GM18505 (cell line): ENCODE measurements at regions not wholly inside any gene's neighbourhood (a gene's known extent, or its start where the extent isn't known, plus 50 kb on each side); places are given as distances from the start of the nearest gene placed in this dataset.

Experiments
- ATAC-seq: cut with Tn5 transposase; IDR thresholded peaks from one replicate; pipeline ENCODE4 v1.9.1; 2021; ENCODE audit not compliant: unreplicated experiment
- POLR2A ChIP-seq: IDR thresholded peaks from 4 replicates; pipeline ENCODE4 v1.6.1; 2011; ENCODE audit warnings: borderline replicate concordance; ENCODE audit not compliant: insufficient read depth, insufficient read length; ENCODE audit errors: extremely low read depth

DNA sequence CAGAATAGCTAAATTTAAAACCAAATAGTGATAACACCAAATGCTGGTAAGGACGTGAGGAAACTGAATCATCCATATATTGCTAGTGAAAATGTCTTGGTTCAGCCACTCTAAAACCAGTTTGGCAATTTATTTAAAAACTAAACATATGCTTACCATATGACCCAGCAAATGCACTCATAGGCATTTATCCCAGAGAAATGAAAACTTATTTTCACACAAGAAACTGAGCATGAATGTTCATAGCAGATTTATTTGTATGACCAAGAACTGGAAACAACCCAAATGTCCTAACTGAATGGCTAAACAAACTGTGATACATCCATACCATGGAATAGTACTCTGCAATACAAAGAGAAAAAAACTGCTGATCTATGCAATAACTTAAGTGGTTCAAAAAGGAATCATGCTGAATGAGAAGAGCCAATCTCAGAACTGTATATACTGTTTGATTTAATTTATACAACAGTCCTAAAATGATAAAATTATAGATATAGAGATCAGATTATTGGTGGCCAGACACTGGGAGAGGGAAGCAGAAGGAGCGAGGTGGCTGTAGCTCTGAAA lies 115.6 kb upstream of the ADGRF1 start:
- no peak for TF ChIP-seq POLR2A
- ATAC-seq = no peak

DNA sequence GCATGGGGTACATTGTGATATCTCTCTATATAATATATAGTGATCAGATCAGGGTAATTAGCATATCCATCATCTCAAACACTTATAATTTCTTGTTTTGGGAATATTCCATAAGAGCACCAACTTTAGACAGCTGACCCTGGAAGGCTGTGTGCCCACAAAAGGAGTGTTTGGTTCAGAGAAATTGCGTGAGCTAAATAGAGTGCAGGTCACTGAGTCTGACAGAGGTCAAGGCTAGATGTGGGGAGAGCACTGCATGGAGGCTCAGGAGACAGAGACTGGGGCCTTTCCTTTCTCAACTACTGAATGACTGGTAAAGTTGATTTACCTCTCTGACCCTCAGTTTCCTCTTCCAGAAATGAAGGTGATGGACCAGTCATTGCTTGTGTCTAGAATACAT lies 114.9 kb upstream of the ADGRF1 start:
- no peak for ATAC-seq
- TF ChIP-seq POLR2A = no peak

DNA sequence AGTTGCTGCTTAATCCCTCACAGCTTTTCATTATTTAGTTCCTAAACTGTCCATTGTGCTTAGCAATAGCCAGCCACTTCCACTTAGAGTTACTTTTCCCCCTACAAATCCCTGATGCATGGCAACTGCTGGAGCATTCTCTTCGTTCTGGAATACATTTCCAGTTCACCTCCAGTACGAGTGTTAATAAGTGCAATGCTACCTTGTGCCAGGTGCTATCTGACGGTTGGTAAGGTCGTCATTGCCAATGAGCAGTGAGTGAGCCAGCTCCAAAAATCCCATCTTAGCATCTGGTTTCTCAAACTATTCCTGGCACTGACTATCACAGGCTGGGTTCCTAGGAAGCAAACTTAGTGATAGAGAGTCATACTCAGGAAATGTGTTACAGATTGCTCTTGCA lies 114.1 kb upstream of the ADGRF1 start:
- no peak for TF ChIP-seq POLR2A
- no peak for ATAC-seq

DNA sequence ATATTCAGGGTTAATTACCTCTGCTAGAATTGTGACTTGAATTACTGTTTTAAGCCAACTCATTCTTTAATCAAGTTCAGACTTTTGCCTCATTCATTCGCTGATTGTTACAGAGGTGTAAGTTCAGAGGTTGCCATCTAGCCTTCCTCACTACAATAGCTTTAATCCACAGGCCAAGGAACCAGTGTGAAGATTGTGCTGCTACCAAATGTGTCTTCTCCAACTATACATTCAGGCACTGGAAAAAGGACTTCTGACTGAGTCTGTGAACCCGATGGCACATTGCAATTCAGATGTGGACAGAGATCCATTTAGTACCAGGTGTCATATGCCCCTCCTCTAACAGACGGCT lies 111.2 kb upstream of the ADGRF1 start:
- ATAC-seq = no peak
- TF ChIP-seq POLR2A = no peak

DNA sequence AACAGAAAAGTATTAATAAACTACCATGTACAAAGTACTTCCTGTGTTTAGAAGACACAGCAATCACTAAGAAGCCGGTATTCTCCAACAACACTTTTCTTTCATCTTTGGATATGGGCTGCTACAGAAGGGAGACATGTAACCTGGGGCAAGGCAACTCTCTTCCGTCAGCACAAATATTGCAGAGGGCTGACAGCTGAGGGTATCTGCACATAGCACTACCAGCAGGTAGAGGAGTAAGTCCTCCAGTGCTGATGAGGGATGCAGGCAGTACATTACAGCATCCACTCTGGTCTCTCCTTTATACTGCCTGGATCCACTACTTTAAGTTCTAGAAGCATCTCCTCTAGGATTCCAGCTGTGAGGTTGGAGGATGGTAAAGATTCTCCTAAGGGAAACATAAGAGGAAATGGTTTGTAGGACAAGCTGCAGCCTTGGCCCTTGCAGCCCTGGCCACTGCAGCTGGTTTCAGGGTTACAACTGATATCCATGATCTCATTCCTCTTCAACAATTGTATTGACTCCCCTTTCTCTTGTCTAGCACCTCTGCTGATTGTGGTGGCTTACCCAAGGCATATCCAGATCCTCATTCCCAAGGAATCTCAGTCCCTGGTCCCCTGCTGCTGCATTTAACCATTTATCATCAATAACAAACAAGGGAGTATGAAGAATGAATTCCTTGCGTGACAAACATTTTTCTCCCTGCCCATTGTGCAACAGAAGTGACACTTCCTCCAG lies 110.7 kb upstream of the ADGRF1 start:
- no peak for TF ChIP-seq POLR2A
- ATAC-seq = no peak

DNA sequence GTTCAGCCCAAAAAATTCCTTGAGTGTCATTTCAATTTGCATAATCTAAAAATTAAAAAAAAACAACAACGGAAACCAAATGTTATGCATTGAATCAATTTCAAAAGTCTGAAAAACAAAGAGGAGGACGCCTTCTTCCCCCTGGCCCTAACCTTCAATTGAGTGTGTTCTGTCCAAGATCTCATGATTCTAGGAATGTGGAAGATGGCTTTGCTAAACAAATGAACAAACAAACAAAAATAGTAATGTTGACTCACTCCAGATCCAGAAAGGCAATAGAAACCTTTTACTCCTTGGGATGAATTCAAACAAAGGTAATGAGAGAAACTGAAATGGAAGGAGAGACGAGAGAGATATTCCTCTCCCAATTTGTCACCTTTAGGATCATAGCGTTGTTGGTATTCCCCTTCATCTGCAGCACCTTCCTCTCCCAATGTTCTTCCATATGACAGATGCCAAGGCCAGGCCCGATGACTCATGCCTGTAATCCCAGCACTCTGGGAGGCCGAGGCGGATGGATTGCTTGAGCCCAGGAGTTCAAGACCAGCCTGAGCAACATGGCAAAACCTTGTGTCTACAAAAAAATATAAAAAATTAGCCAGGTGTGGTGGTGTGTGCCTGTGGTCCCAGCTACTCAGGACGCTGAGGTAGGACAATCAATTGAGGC lies 109.2 kb upstream of the ADGRF1 start:
- no peak for ATAC-seq
- no peak for TF ChIP-seq POLR2A

DNA sequence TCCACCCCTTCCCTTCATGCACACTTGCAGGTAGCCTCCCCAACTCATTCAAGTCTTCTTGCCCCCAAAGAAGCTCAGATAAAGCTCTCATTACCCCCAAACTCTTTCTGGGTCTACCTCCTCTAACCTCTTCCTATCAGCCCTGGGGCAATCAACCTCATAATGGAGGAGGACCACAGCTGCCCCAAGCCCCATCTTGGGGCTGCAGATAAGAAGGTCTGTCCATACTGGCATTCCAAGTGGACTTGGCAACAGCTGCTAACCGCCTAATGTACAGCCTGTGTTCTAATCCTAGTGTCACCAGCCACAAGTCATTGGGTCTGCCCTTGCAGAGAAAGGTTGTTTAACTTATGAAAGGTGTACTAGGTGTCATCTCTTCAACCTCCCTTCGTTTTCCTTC lies 107.4 kb upstream of the ADGRF1 start:
- TF ChIP-seq POLR2A = no peak

DNA sequence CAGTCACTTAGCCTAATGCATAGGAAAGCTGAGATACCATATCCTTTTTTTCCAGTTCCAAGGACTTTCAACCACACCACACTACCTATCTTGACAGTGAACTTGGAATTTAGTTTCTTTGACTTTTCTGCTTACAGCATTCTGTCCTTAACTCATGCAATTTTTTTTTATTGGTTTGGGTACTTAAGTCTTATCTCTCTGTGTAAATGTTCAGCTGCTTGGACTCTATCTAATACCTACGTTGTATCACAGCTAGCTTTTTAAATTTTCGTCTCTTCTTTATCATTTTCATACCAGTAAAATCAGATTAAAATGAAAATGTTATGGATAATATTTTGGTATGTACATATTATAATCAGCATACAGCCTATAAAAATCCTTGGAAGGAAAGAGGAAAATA lies 106.9 kb upstream of the ADGRF1 start:
- ATAC-seq = no peak
- TF ChIP-seq POLR2A = no peak

More for the DNA sequence above, 107.4 kb upstream of the ADGRF1 start:
- no peak for ATAC-seq

DNA sequence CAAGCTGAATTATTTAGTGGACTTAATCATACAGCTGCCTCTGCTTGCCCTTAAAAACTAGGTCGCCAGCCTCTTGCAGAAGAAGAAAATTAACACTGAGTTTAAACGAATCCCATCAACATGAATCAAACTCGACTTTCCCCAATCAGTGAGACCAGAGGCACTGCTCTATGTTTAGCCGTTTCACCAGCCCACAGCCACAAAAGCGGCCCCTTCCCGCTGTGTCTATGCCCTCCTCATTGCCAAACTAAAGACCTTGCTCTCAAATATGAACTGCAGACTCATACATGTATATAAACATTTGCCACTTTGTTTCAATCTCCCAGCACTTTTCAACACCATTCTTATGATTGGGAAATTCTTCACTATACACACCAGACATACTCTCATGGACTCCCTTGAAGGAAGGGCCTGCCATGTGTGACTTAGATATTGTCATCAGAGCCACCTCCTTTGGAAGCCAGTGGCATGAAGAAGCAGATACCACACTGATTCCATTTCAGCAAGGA lies 105.8 kb upstream of the ADGRF1 start:
- no peak for ATAC-seq
- no peak for TF ChIP-seq POLR2A

DNA sequence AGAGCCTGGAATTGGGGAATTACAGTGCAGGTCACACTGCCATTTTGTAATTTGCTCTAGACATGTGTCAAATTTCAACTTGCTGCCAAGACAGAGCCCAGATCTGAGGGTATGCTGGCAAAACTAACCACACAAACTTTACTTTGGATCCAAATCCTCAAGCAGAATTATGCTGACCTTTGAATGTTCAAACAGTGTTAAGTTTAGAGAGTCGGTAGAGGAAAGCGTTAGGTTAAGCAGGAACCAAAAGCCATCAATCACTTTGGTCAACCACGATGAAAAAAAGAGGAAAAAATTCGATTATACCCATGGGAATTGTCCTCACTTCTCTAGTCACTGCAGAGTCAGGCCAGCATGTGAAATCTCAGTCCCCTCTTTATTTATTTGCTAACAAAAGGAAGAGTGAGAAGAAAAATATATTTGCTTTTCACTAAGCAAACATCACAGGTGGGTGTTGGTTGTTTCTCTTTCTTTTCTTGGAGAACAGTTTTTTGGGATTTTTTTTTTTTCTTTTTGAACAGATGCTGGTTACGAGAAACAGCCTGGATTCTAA lies 105.1 kb upstream of the ADGRF1 start:
- ATAC-seq = no peak
- no peak for TF ChIP-seq POLR2A

DNA sequence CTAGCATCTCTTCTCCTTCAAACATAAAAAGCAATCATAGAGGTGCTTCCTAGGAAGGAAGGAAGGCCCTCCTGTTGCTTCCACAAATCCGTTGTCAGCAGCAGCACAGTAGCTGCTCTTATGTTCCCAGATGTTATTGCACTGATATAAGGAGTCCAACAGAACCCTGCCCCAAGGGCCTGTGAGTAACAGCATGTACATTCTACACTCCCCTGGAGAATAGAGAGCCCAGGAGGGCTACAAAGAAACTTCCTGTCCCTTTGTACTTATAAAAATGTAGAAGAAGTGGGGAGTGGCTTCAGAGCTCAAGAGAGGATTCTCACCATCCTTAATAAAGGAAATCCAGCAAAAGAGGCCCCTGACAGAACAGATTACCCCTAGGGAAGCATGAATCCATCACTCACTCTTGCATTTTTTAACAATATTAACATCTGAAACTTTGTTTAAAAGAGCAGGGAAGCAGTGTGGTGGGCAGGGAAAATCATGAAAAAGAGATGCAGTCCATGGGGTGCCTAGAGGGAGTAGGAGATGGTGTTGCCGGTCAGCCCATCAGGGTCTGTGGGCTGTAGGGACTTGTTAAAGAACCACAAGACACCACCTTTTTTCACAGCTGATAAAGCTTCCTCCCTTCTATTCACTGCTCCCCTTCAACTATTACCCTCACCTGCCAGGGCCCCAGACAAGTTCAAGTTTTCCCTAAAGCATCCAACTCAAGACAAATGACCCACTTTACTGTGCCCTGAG lies 104.5 kb upstream of the ADGRF1 start:
- ATAC-seq = no peak
- TF ChIP-seq POLR2A = no peak

DNA sequence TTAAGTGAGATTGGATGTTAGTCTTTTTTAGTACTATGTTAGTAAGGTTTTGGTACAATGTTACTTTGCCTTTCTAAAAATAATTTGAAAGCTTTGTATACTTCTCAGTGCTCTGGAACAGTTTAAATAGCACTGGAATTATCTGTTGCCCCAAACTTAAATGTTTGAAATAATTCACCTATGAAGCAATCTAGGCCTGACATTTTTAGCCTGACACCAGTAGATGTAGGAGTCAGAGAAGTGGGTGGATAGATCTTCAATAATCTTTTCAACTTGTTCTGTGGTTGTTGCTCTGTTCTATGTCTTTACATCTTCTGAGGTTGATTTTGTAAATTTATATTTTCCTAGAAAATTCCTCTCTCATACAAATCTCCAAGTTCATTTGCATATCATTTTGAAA lies 103.1 kb upstream of the ADGRF1 start:
- no peak for TF ChIP-seq POLR2A
- no peak for ATAC-seq

DNA sequence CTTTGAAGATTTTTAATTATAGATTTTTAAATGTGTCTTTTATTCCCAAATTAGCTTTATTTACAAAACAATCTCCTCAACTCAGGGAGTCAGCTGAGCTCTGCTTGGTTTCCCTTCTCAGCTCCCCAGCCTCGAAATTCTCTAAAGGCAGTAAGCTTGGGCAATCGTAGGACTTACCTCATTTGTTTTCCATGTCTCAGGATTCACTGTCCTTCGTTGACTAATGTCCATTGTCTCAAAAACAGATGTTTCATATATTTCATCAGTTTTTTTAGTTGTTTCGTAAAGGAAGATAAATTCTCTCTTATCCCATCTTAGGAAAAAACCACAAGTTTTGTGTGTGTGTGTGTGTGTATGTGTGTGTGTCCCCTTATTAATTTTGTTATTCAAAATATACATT lies 102.2 kb upstream of the ADGRF1 start:
- no peak for TF ChIP-seq POLR2A
- no peak for ATAC-seq
